DND-41 (cell line): ENCODE measurements at regions not wholly inside any gene's neighbourhood (a gene's known extent, or its start where the extent isn't known, plus 50 kb on each side); places are given as distances from the start of the nearest gene placed in this dataset.

Experiments used
- ATAC-seq: fragments of 200-7000 bp; cut with Tn5 transposase; 3 replicates; pipeline ENCODE4 v1.9.1; 2021; ENCODE audit warnings: low read depth; ENCODE audit not compliant: insufficient read depth
- DNase-seq: peaks from one replicate; pipeline ENCODE4 v3.0.0-alpha.2; 2020
- H2AFZ ChIP-seq: 2 replicates; pipeline ENCODE4 v1.6.0; 2012; ENCODE audit warnings: low read depth, low read length
- H3K27ac ChIP-seq: 2 replicates; pipeline ENCODE4 v1.5.1; 2012; ENCODE audit warnings: low read length, inconsistent platforms
- H3K27me3 ChIP-seq: fragments of 200-600 bp; sonication (generic); 2 replicates; pipeline ENCODE4 v1.6.0; 2012; ENCODE audit warnings: low read length, mild to moderate bottlenecking, inconsistent platforms; ENCODE audit not compliant: insufficient read depth, poor library complexity
- H3K36me3 ChIP-seq: 2 replicates; pipeline ENCODE4 v1.5.1; 2012; ENCODE audit warnings: low read length, inconsistent platforms; ENCODE audit not compliant: insufficient read depth
- H3K4me1 ChIP-seq: 2 replicates; pipeline ENCODE4 v1.5.1; 2012; ENCODE audit warnings: mild to moderate bottlenecking, low read length; ENCODE audit not compliant: insufficient read depth
- H3K4me2 ChIP-seq: 2 replicates; pipeline ENCODE4 v1.6.0; 2012; ENCODE audit warnings: mild to moderate bottlenecking, moderate library complexity, low read length, inconsistent platforms; ENCODE audit not compliant: insufficient read depth
- H3K4me3 ChIP-seq, 2 experiments: fragments of 200-600 bp in 1 of 2; shearing (Covaris generic) in 1 of 2; 2 replicates each; pipeline ENCODE4 v1.5.1; 2012 to 2016; ENCODE audit warnings: inconsistent platforms in 2 of 2, low read length in 2 of 2, mild to moderate bottlenecking in 2 of 2, low read depth in 1 of 2, moderate library complexity in 1 of 2
- H3K79me2 ChIP-seq: 2 replicates; pipeline ENCODE4 v1.6.0; 2012; ENCODE audit warnings: low read length, inconsistent platforms; ENCODE audit not compliant: insufficient read depth
- H3K9ac ChIP-seq: 2 replicates; pipeline ENCODE4 v1.6.0; 2012; ENCODE audit warnings: low read depth, mild to moderate bottlenecking, inconsistent platforms, low read length, moderate library complexity
- H3K9me3 ChIP-seq: 2 replicates; pipeline ENCODE4 v1.5.1; 2012; ENCODE audit warnings: low read length, moderate library complexity, mild to moderate bottlenecking, inconsistent platforms; ENCODE audit not compliant: insufficient read depth, severe bottlenecking
- H4K20me1 ChIP-seq: 2 replicates; pipeline ENCODE4 v1.6.0; 2012; ENCODE audit warnings: low read length; ENCODE audit not compliant: insufficient read depth
- EZH2 ChIP-seq: IDR thresholded peaks from 3 replicates; pipeline ENCODE4 v1.6.1; 2012; ENCODE audit warnings: borderline replicate concordance, low read depth, mild to moderate bottlenecking, moderate library complexity, low read length, inconsistent platforms; ENCODE audit not compliant: severe bottlenecking
- TF ChIP-seq, protein P1 (sequence below): IDR thresholded peaks from 2 replicates; pipeline ENCODE4 v1.5.1; 2012; ENCODE audit warnings: borderline replicate concordance, low read length, moderate library complexity, mild to moderate bottlenecking; ENCODE audit not compliant: poor library complexity, severe bottlenecking; ENCODE audit errors: extremely low read depth

DNA sequence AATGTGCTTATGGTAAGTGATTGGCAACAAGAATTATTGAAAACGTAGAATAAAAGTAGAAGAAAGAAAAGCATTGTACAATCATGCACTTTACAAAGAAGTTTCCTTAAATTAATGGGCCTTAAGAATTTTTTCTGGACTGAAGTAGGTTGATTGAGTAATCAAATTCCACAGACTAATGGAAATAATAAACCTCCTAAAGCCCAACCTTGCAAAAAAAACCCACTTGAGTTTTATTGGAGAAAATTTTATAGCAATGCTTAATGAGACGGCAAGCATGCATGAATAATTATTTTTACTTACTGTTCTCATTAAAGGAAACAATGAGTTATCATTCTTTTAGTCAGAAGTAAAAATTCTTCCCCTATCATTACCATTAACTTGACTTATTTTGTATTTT, 676.1 kb upstream of the C9orf72 start:
- no peaks in the 10 kb centered on the region for H4K20me1 ChIP-seq
- ATAC-seq (no peak), DNase-seq (no peak)
- no peak overlapping the region for H3K4me2 ChIP-seq
- H2AFZ ChIP-seq = no peak overlapping the region
- H3K9me3 ChIP-seq = no peaks in the 10 kb centered on the region
- no peaks in the 10 kb centered on the region for H3K4me1 ChIP-seq
- no peaks in the 10 kb centered on the region for H3K27me3 ChIP-seq
- H3K36me3 ChIP-seq = no peaks in the 10 kb centered on the region
- TF ChIP-seq EZH2 = no peak
- TF ChIP-seq, protein P1, sequence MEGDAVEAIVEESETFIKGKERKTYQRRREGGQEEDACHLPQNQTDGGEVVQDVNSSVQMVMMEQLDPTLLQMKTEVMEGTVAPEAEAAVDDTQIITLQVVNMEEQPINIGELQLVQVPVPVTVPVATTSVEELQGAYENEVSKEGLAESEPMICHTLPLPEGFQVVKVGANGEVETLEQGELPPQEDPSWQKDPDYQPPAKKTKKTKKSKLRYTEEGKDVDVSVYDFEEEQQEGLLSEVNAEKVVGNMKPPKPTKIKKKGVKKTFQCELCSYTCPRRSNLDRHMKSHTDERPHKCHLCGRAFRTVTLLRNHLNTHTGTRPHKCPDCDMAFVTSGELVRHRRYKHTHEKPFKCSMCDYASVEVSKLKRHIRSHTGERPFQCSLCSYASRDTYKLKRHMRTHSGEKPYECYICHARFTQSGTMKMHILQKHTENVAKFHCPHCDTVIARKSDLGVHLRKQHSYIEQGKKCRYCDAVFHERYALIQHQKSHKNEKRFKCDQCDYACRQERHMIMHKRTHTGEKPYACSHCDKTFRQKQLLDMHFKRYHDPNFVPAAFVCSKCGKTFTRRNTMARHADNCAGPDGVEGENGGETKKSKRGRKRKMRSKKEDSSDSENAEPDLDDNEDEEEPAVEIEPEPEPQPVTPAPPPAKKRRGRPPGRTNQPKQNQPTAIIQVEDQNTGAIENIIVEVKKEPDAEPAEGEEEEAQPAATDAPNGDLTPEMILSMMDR = no peak
- H3K9ac ChIP-seq = no peak overlapping the region
- no peak overlapping the region for H3K4me3 ChIP-seq
- H3K27ac ChIP-seq = no peak overlapping the region
- no peaks in the 10 kb centered on the region for H3K79me2 ChIP-seq

DNA sequence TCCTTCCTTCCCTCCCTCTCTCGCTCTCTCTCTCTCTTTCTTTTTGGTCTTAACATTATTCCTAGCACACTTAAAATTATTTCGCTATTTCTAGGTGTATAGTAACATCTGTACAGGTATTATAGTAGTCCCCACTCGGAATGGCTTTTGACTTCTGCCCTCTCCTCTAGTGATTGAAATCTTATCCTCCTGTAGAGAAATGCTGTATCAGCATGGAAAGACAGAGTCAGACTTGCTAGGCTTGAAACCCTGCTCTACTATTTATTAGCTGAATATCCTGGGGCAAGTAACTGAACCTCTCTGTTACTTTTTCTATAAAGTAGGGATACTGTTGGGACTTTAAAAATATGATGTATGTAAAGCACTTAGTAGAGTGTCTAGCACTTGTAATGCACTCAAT, 681.9 kb upstream of the C9orf72 start:
- H3K9ac ChIP-seq = no peak overlapping the region
- H3K79me2 ChIP-seq = no peaks in the 10 kb centered on the region
- no peak overlapping the region for H2AFZ ChIP-seq
- no peak overlapping the region for H3K4me2 ChIP-seq
- no peak for DNase-seq
- H3K36me3 ChIP-seq = no peaks in the 10 kb centered on the region
- H3K27ac ChIP-seq = no peak overlapping the region
- H4K20me1 ChIP-seq = no peaks in the 10 kb centered on the region
- TF ChIP-seq, protein P1 = no peak
- no peak for TF ChIP-seq EZH2
- ATAC-seq = no peak
- H3K4me1 ChIP-seq = no peaks in the 10 kb centered on the region
- H3K9me3 ChIP-seq = no peaks in the 10 kb centered on the region
- H3K27me3 ChIP-seq = no peaks in the 10 kb centered on the region
- H3K4me3 ChIP-seq = no peak overlapping the region

DNA sequence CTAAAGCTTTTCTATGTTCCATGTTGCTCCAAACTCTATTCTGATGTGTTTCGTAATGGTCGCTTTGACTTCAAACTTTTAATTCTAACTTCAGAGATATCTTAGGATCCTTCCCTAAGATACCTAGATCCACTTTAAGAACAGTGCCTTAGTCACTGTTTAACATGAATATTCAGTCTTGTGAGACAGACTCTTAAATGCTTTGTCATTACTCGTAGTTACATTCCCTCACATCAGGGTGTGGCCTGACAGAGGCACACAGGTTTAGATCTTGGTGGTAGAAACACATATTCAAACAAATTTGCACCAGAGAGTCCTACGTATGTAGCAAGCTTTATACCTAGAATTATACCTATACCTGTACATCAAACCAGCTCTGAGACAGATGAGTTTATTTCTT, 687.0 kb upstream of the C9orf72 start:
- H3K79me2 ChIP-seq = no peaks in the 10 kb centered on the region
- H2AFZ ChIP-seq = no peak overlapping the region
- no peaks in the 10 kb centered on the region for H4K20me1 ChIP-seq
- H3K36me3 ChIP-seq = no peaks in the 10 kb centered on the region
- no peak overlapping the region for H3K27ac ChIP-seq
- no peak overlapping the region for H3K9ac ChIP-seq
- H3K4me2 ChIP-seq = no peak overlapping the region
- DNase-seq (no peak), ATAC-seq (no peak)
- H3K27me3 ChIP-seq = no peaks in the 10 kb centered on the region
- H3K4me3 ChIP-seq = no peak overlapping the region
- no peaks in the 10 kb centered on the region for H3K4me1 ChIP-seq
- no peak for TF ChIP-seq EZH2
- TF ChIP-seq, protein P1 = no peak
- no peaks in the 10 kb centered on the region for H3K9me3 ChIP-seq

DNA sequence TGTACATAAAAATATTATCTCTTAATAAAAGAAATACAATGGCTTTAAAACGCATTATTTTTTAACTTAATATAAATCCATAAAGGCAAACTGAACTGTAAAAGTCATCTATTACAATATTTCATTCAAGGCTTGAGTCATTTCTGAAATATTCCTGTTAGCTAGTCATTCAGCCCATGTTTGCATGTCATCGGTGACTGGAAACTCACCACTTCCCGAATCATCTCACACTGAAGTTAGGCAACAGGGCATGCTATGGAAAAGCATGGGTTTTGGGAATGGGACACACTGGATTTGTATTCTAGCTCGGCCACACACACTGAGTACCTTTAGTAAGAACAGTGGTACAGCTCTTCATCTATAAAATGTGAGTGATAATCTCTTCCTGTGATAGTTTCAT, 691.1 kb upstream of the C9orf72 start:
- H3K27ac ChIP-seq = no peak overlapping the region
- no peak for ATAC-seq
- H3K4me3 ChIP-seq = no peak overlapping the region
- H3K9me3 ChIP-seq = no peaks in the 10 kb centered on the region
- no peaks in the 10 kb centered on the region for H3K4me1 ChIP-seq
- H2AFZ ChIP-seq = no peak overlapping the region
- no peaks in the 10 kb centered on the region for H3K27me3 ChIP-seq
- TF ChIP-seq, protein P1 = no peak
- no peak for TF ChIP-seq EZH2
- H4K20me1 ChIP-seq = no peaks in the 10 kb centered on the region
- no peak overlapping the region for H3K9ac ChIP-seq
- no peaks in the 10 kb centered on the region for H3K79me2 ChIP-seq
- H3K36me3 ChIP-seq = no peaks in the 10 kb centered on the region
- no peak for DNase-seq
- H3K4me2 ChIP-seq = no peak overlapping the region
